ENCODE measurements at regions not wholly inside any gene's neighbourhood (a gene's known extent, or its start where the extent isn't known, plus 50 kb on each side); places are given as distances from the start of the nearest gene placed in this dataset.

GRCh38 chrX:87370865-87371264 is 146.7 kb upstream of the KLHL4 start:
- CTCF ChIA-PET, result interaction anchor here (0.6 to 1.0 kb wide), 2 partner anchors 10 to 177 kb away, joined by 3 read pairs; no protein-coding TSS in a partner anchor
- H3K9me2 ChIP-seq, result no peaks in the 10 kb centered on the region
- H3K4me1 ChIP-seq (ENCODE audit: control insufficient read depth in 1 of 2, insufficient read depth in 2 of 2, low read depth in 1 of 2, low read length in 1 of 2), result no peaks in the 10 kb centered on the region
- H4K20me1 ChIP-seq (ENCODE audit: insufficient read depth), result no peaks in the 10 kb centered on the region
- H3K27ac ChIP-seq (ENCODE audit: low read depth in 2 of 2, low read length in 1 of 2), result no peak overlapping the region
- no peaks in the 10 kb centered on the region for H3K79me2 ChIP-seq (ENCODE audit: insufficient read depth)
- WGBS (ENCODE audit: low lambda C conversion rate), result 33% methylated on average over 1 of the region's 2 CpGs
- TF ChIP-seq POLR2AphosphoS5 (IDR thresholded peaks at IDR 0.05; ENCODE audit: low read depth, low read length) (no peak), GATA2 (CRISPR knock-in tag; IDR thresholded peaks at IDR 0.05) (no peak), FOXJ3 (CRISPR knock-in tag; IDR thresholded peaks at IDR 0.05) (no peak), FOSL2 (IDR thresholded peaks at IDR 0.05; ENCODE audit: borderline replicate concordance, low read depth) (no peak), JUND (IDR thresholded peaks at IDR 0.05) (no peak), RXRA (IDR thresholded peaks at IDR 0.05; ENCODE audit: borderline replicate concordance, low read depth) (no peak), USF1 (IDR thresholded peaks at IDR 0.05; ENCODE audit: borderline replicate concordance, low read depth) (no peak), MXI1 (IDR thresholded peaks at IDR 0.05; ENCODE audit: low read depth, low read length) (no peak), TEAD4 (IDR thresholded peaks at IDR 0.05; ENCODE audit: borderline replicate concordance, insufficient read depth) (no peak), RCOR1 (IDR thresholded peaks at IDR 0.05; ENCODE audit: low read length) (no peak), TCF12 (IDR thresholded peaks at IDR 0.05) (no peak), MEF2A (IDR thresholded peaks at IDR 0.05; ENCODE audit: borderline replicate concordance, low read depth) (no peak)
- TF ChIP-seq, protein P1, sequence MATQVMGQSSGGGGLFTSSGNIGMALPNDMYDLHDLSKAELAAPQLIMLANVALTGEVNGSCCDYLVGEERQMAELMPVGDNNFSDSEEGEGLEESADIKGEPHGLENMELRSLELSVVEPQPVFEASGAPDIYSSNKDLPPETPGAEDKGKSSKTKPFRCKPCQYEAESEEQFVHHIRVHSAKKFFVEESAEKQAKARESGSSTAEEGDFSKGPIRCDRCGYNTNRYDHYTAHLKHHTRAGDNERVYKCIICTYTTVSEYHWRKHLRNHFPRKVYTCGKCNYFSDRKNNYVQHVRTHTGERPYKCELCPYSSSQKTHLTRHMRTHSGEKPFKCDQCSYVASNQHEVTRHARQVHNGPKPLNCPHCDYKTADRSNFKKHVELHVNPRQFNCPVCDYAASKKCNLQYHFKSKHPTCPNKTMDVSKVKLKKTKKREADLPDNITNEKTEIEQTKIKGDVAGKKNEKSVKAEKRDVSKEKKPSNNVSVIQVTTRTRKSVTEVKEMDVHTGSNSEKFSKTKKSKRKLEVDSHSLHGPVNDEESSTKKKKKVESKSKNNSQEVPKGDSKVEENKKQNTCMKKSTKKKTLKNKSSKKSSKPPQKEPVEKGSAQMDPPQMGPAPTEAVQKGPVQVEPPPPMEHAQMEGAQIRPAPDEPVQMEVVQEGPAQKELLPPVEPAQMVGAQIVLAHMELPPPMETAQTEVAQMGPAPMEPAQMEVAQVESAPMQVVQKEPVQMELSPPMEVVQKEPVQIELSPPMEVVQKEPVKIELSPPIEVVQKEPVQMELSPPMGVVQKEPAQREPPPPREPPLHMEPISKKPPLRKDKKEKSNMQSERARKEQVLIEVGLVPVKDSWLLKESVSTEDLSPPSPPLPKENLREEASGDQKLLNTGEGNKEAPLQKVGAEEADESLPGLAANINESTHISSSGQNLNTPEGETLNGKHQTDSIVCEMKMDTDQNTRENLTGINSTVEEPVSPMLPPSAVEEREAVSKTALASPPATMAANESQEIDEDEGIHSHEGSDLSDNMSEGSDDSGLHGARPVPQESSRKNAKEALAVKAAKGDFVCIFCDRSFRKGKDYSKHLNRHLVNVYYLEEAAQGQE (IDR thresholded peaks at IDR 0.05; ENCODE audit: low read depth, low read length), result no peak
- TF ChIP-seq, protein P2, sequence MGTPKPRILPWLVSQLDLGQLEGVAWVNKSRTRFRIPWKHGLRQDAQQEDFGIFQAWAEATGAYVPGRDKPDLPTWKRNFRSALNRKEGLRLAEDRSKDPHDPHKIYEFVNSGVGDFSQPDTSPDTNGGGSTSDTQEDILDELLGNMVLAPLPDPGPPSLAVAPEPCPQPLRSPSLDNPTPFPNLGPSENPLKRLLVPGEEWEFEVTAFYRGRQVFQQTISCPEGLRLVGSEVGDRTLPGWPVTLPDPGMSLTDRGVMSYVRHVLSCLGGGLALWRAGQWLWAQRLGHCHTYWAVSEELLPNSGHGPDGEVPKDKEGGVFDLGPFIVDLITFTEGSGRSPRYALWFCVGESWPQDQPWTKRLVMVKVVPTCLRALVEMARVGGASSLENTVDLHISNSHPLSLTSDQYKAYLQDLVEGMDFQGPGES (IDR thresholded peaks at IDR 0.05; ENCODE audit: low read depth, low read length), result no peak
- no peak overlapping the region for H2AFZ ChIP-seq (ENCODE audit: low read depth)
- DNase-seq, result no peak
- no peak overlapping the region for H3K4me3 ChIP-seq (ENCODE audit: low read depth in 2 of 2, low read length in 1 of 2)
- no peaks in the 10 kb centered on the region for H3K27me3 ChIP-seq (ENCODE audit: insufficient read depth)
- H3F3A ChIP-seq (replicated peaks; ENCODE audit: insufficient read depth), result no peaks in the 10 kb centered on the region
- no peaks in the 10 kb centered on the region for H3K36me3 ChIP-seq (replicated peaks in 1 of 2; ENCODE audit: control insufficient read depth in 1 of 2, insufficient read depth in 2 of 2, low read length in 1 of 2)
- POLR2A ChIA-PET, result no interaction called here
- no peaks in the 10 kb centered on the region for H3K9me3 ChIP-seq
- H3K9ac ChIP-seq, result no peak overlapping the region
- H3K4me2 ChIP-seq, result no peak overlapping the region

DNA sequence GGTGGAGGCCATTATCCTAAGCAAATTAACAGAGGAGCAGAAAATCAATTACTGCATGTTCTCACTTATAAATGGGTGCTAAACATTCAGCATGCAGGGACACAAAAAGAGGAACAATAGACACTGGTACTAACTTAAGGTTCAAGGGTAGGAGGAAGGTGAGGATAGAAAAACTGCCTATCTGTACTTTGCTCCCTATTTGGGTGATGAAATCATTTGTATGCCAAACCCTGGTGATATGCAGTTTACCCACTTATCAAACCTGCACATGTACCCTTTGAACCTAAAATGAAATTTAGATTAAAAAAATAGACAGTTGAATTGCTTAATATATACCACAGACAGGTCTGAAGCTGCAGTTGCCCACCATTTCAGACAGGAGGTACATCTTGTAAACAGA is 143.3 kb upstream of the KLHL4 start:
- TF ChIP-seq CHD2 (IDR thresholded peaks at IDR 0.05; ENCODE audit: low read length, partially characterized antibody), result no peak
- TF ChIP-seq GABPA (IDR thresholded peaks at IDR 0.05; ENCODE audit: low read depth), result no peak
- TF ChIP-seq SMC3 (IDR thresholded peaks at IDR 0.05; ENCODE audit: low read depth, low read length), result no peak
- TF ChIP-seq, protein P3, sequence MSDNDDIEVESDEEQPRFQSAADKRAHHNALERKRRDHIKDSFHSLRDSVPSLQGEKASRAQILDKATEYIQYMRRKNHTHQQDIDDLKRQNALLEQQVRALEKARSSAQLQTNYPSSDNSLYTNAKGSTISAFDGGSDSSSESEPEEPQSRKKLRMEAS (IDR thresholded peaks at IDR 0.05; ENCODE audit: low read depth), result no peak
- no peak for TF ChIP-seq FOXJ3 (CRISPR knock-in tag; IDR thresholded peaks at IDR 0.05)
- TF ChIP-seq FOXM1 (IDR thresholded peaks at IDR 0.05; ENCODE audit: low read depth), result no peak
- TF ChIP-seq JUND (IDR thresholded peaks at IDR 0.05), result no peak
- TF ChIP-seq TCF12 (IDR thresholded peaks at IDR 0.05), result no peak
- no peak for TF ChIP-seq RAD21 (IDR thresholded peaks at IDR 0.05; ENCODE audit: low read length)
- TF ChIP-seq NRF1 (IDR thresholded peaks at IDR 0.05; ENCODE audit: low read depth, low read length), result no peak
- H3K4me3 ChIP-seq (ENCODE audit: low read depth in 2 of 2, low read length in 1 of 2), result no peak overlapping the region
- CTCF ChIA-PET, result no interaction called here

More for the DNA sequence above, 143.3 kb upstream of the KLHL4 start:
- H3K79me2 ChIP-seq (ENCODE audit: insufficient read depth), result no peaks in the 10 kb centered on the region
- no peaks in the 10 kb centered on the region for H3K36me3 ChIP-seq (replicated peaks in 1 of 2; ENCODE audit: control insufficient read depth in 1 of 2, insufficient read depth in 2 of 2, low read length in 1 of 2)
- H2AFZ ChIP-seq (ENCODE audit: low read depth), result no peak overlapping the region
- no peak overlapping the region for H3K27ac ChIP-seq (ENCODE audit: low read depth in 2 of 2, low read length in 1 of 2)
- DNase-seq, result no peak
- no peaks in the 10 kb centered on the region for H3K27me3 ChIP-seq (ENCODE audit: insufficient read depth)
- POLR2A ChIA-PET, result no interaction called here
- no peaks in the 10 kb centered on the region for H3K4me1 ChIP-seq (ENCODE audit: control insufficient read depth in 1 of 2, insufficient read depth in 2 of 2, low read depth in 1 of 2, low read length in 1 of 2)
- H3K9ac ChIP-seq, result no peak overlapping the region
- H3K9me3 ChIP-seq, result no peaks in the 10 kb centered on the region
- H3K9me2 ChIP-seq, result no peaks in the 10 kb centered on the region
- H3K4me2 ChIP-seq, result no peak overlapping the region
- no peaks in the 10 kb centered on the region for H4K20me1 ChIP-seq (ENCODE audit: insufficient read depth)
- no peaks in the 10 kb centered on the region for H3F3A ChIP-seq (replicated peaks; ENCODE audit: insufficient read depth)
